ENCODE measurements at regions not wholly inside any gene's neighbourhood (a gene's known extent, or its start where the extent isn't known, plus 50 kb on each side); places are given as distances from the start of the nearest gene placed in this dataset.

DNA sequence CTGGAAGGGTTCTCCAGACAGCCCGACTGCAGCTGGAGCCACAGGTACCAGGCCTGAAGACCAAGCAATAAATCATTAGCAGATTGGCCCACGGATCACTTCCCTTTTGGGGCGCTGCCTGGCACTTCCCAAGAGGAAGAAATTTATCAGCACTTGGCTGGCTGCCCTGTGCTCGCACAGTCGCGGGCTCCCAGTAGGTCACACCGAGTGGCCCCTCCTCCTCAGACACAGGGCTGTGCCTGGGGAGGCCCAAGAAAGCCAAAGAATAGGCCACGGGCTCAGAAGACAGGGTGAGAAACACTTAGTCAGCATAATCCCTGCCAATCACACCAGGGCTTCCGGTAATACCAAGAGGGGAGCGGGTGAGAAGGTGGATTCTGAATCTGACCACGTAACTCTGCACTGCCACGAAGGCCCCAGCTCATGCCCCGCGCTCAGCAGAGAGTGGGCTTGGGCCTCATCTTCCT is 115.7 kb upstream of the MSX2 start:
- TF ChIP-seq CTCF (conservative IDR thresholded peaks at IDR 0.05; ENCODE audit: low read length) (no peak), EZH2phosphoT487 (IDR thresholded peaks at IDR 0.05; ENCODE audit: borderline replicate concordance) (no peak)

All from Loucy (cell line).